ENCODE measurements at regions not wholly inside any gene's neighbourhood (a gene's known extent, or its start where the extent isn't known, plus 50 kb on each side); places are given as distances from the start of the nearest gene placed in this dataset.

- H3K4ac ChIP-seq (ENCODE audit: low read depth, low read length) = no peak overlapping the region
- no peak overlapping the region for H3K9ac ChIP-seq (ENCODE audit: low read length)
- H2BK120ac ChIP-seq (ENCODE audit: low read depth, low read length) = no peak overlapping the region
- no peak overlapping the region for H4K5ac ChIP-seq (ENCODE audit: low read length)
- no peaks in the 10 kb centered on the region for H3K27me3 ChIP-seq (ENCODE audit: insufficient read depth, low read length, poor library complexity)
- H3K18ac ChIP-seq (ENCODE audit: low read length) = no peak overlapping the region
- no peaks in the 10 kb centered on the region for H3K79me2 ChIP-seq (ENCODE audit: control insufficient read depth, insufficient read depth, low read length)
- no peak overlapping the region for H3K23ac ChIP-seq (ENCODE audit: low read length)
- no peak overlapping the region for H3K27ac ChIP-seq (ENCODE audit: low read depth, low read length)
- no peak overlapping the region for H2AK5ac ChIP-seq (ENCODE audit: low read length)
- H3K56ac ChIP-seq (ENCODE audit: low read length) = no peak overlapping the region
- no peak for DNase-seq
- H3K4me1 ChIP-seq (ENCODE audit: control insufficient read depth, low read depth, low read length) = no peaks in the 10 kb centered on the region
- H3K4me2 ChIP-seq (ENCODE audit: low read length) = no peak overlapping the region
- H2BK15ac ChIP-seq (replicated peaks; ENCODE audit: low read depth) = no peak overlapping the region
- no peak overlapping the region for H2BK5ac ChIP-seq (ENCODE audit: low read length)
- H3K36me3 ChIP-seq (ENCODE audit: control insufficient read depth, insufficient read depth, low read length) = no peaks in the 10 kb centered on the region
- no peak overlapping the region for H4K8ac ChIP-seq (ENCODE audit: low read depth, low read length)
- no peaks in the 10 kb centered on the region for H3K79me1 ChIP-seq (ENCODE audit: low read length)
- no peak overlapping the region for H3K4me3 ChIP-seq (ENCODE audit: low read length)
These were observed 773.9 kb downstream of the BCL11A start for GRCh38 chr2:59779571-59779970.

GRCh38 chr2:59777120-59777519, 776.3 kb downstream of the BCL11A start:
- Histone ChIP-seq H3K79me2 (ENCODE audit: control insufficient read depth, insufficient read depth, low read length) (no peaks in the 10 kb centered on the region), H3K9ac (ENCODE audit: low read length) (no peak overlapping the region), H3K23ac (ENCODE audit: low read length) (no peak overlapping the region), H2BK120ac (ENCODE audit: low read depth, low read length) (no peak overlapping the region), H2BK15ac (replicated peaks; ENCODE audit: low read depth) (no peak overlapping the region), H3K79me1 (ENCODE audit: low read length) (no peaks in the 10 kb centered on the region), H4K5ac (ENCODE audit: low read length) (no peak overlapping the region), H4K8ac (ENCODE audit: low read depth, low read length) (no peak overlapping the region), H3K18ac (ENCODE audit: low read length) (no peak overlapping the region), H3K36me3 (ENCODE audit: control insufficient read depth, insufficient read depth, low read length) (no peaks in the 10 kb centered on the region), H3K56ac (ENCODE audit: low read length) (no peak overlapping the region), H3K27me3 (ENCODE audit: insufficient read depth, low read length, poor library complexity) (no peaks in the 10 kb centered on the region), H3K27ac (ENCODE audit: low read depth, low read length) (no peak overlapping the region), H3K4me1 (ENCODE audit: control insufficient read depth, low read depth, low read length) (no peaks in the 10 kb centered on the region), H3K4ac (ENCODE audit: low read depth, low read length) (no peak overlapping the region), H2AK5ac (ENCODE audit: low read length) (no peak overlapping the region), H3K4me2 (ENCODE audit: low read length) (no peak overlapping the region), H2BK5ac (ENCODE audit: low read length) (no peak overlapping the region), H3K4me3 (ENCODE audit: low read length) (no peak overlapping the region)
- WGBS (ENCODE audit: extremely low coverage, insufficient coverage, low lambda C conversion rate) = no CpG with 5 or more reads among the region's 3 CpGs
- DNase-seq = no peak

DNA sequence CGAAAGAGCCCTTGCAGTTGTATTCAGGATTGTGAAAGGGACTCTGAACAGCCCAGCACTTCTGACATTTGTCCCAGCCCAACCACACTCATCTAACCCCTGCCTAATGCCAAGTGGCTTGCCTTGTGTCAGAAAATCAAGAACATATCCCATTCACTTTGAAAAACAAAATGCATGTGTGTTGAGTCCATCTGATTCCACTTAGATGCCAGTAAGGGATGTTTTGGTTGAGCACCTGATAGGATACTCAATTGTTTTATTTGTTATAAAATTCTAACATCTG, 776.8 kb downstream of the BCL11A start:
- no peak overlapping the region for H3K23ac ChIP-seq (ENCODE audit: low read length)
- no peak overlapping the region for H3K4me2 ChIP-seq (ENCODE audit: low read length)
- H3K56ac ChIP-seq (ENCODE audit: low read length) = no peak overlapping the region
- H3K27me3 ChIP-seq (ENCODE audit: insufficient read depth, low read length, poor library complexity) = no peaks in the 10 kb centered on the region
- H3K18ac ChIP-seq (ENCODE audit: low read length) = no peak overlapping the region
- no peak overlapping the region for H2AK5ac ChIP-seq (ENCODE audit: low read length)
- H3K36me3 ChIP-seq (ENCODE audit: control insufficient read depth, insufficient read depth, low read length) = no peaks in the 10 kb centered on the region
- no peak overlapping the region for H3K4ac ChIP-seq (ENCODE audit: low read depth, low read length)
- no peak overlapping the region for H3K27ac ChIP-seq (ENCODE audit: low read depth, low read length)
- no peak overlapping the region for H2BK120ac ChIP-seq (ENCODE audit: low read depth, low read length)
- no peak overlapping the region for H2BK15ac ChIP-seq (replicated peaks; ENCODE audit: low read depth)
- WGBS (ENCODE audit: extremely low coverage, insufficient coverage, low lambda C conversion rate) = no CpG with 5 or more reads among the region's 1 CpG
- H3K4me1 ChIP-seq (ENCODE audit: control insufficient read depth, low read depth, low read length) = no peaks in the 10 kb centered on the region
- H3K9ac ChIP-seq (ENCODE audit: low read length) = no peak overlapping the region
- no peaks in the 10 kb centered on the region for H3K79me2 ChIP-seq (ENCODE audit: control insufficient read depth, insufficient read depth, low read length)
- DNase-seq = no peak
- H3K79me1 ChIP-seq (ENCODE audit: low read length) = no peaks in the 10 kb centered on the region
- no peak overlapping the region for H3K4me3 ChIP-seq (ENCODE audit: low read length)
- no peak overlapping the region for H2BK5ac ChIP-seq (ENCODE audit: low read length)
- no peak overlapping the region for H4K8ac ChIP-seq (ENCODE audit: low read depth, low read length)
- H4K5ac ChIP-seq (ENCODE audit: low read length) = no peak overlapping the region

GRCh38 chr2:59774821-59775433, 778.5 kb downstream of the BCL11A start:
- no peaks in the 10 kb centered on the region for H3K79me2 ChIP-seq (ENCODE audit: control insufficient read depth, insufficient read depth, low read length)
- WGBS (ENCODE audit: extremely low coverage, insufficient coverage, low lambda C conversion rate) = no CpG with 5 or more reads among the region's 2 CpGs
- H2BK120ac ChIP-seq (ENCODE audit: low read depth, low read length) = no peak overlapping the region
- H3K18ac ChIP-seq (ENCODE audit: low read length) = no peak overlapping the region
- H4K5ac ChIP-seq (ENCODE audit: low read length) = no peak overlapping the region
- H2BK15ac ChIP-seq (replicated peaks; ENCODE audit: low read depth) = no peak overlapping the region
- no peaks in the 10 kb centered on the region for H3K27me3 ChIP-seq (ENCODE audit: insufficient read depth, low read length, poor library complexity)
- DNase-seq = no peak
- no peak overlapping the region for H3K9ac ChIP-seq (ENCODE audit: low read length)
- H4K8ac ChIP-seq (ENCODE audit: low read depth, low read length) = no peak overlapping the region
- no peak overlapping the region for H2BK5ac ChIP-seq (ENCODE audit: low read length)
- no peaks in the 10 kb centered on the region for H3K4me1 ChIP-seq (ENCODE audit: control insufficient read depth, low read depth, low read length)
- H3K36me3 ChIP-seq (ENCODE audit: control insufficient read depth, insufficient read depth, low read length) = no peaks in the 10 kb centered on the region
- no peak overlapping the region for H3K56ac ChIP-seq (ENCODE audit: low read length)
- H3K4me3 ChIP-seq (ENCODE audit: low read length) = no peak overlapping the region
- no peak overlapping the region for H3K4me2 ChIP-seq (ENCODE audit: low read length)
- H2AK5ac ChIP-seq (ENCODE audit: low read length) = no peak overlapping the region
- H3K27ac ChIP-seq (ENCODE audit: low read depth, low read length) = no peak overlapping the region
- H3K23ac ChIP-seq (ENCODE audit: low read length) = no peak overlapping the region
- H3K4ac ChIP-seq (ENCODE audit: low read depth, low read length) = no peak overlapping the region
- no peaks in the 10 kb centered on the region for H3K79me1 ChIP-seq (ENCODE audit: low read length)

GRCh38 chr2:59770651-59771050, 782.8 kb downstream of the BCL11A start:
- Histone ChIP-seq H3K4ac (ENCODE audit: low read depth, low read length) (no peak overlapping the region), H3K36me3 (ENCODE audit: control insufficient read depth, insufficient read depth, low read length) (no peaks in the 10 kb centered on the region), H3K27me3 (ENCODE audit: insufficient read depth, low read length, poor library complexity) (no peaks in the 10 kb centered on the region), H2AK5ac (ENCODE audit: low read length) (no peak overlapping the region), H2BK5ac (ENCODE audit: low read length) (no peak overlapping the region), H3K18ac (ENCODE audit: low read length) (no peak overlapping the region), H3K56ac (ENCODE audit: low read length) (no peak overlapping the region), H3K4me3 (ENCODE audit: low read length) (no peak overlapping the region), H3K79me1 (ENCODE audit: low read length) (no peaks in the 10 kb centered on the region), H2BK15ac (replicated peaks; ENCODE audit: low read depth) (no peak overlapping the region), H3K9ac (ENCODE audit: low read length) (no peak overlapping the region), H3K79me2 (ENCODE audit: control insufficient read depth, insufficient read depth, low read length) (no peaks in the 10 kb centered on the region), H4K8ac (ENCODE audit: low read depth, low read length) (no peak overlapping the region), H3K4me2 (ENCODE audit: low read length) (no peak overlapping the region), H3K27ac (ENCODE audit: low read depth, low read length) (no peak overlapping the region), H3K23ac (ENCODE audit: low read length) (no peak overlapping the region), H3K4me1 (ENCODE audit: control insufficient read depth, low read depth, low read length) (no peaks in the 10 kb centered on the region), H2BK120ac (ENCODE audit: low read depth, low read length) (no peak overlapping the region), H4K5ac (ENCODE audit: low read length) (no peak overlapping the region)
- no peak for DNase-seq
- WGBS (ENCODE audit: extremely low coverage, insufficient coverage, low lambda C conversion rate) = no CpG with 5 or more reads among the region's 2 CpGs

DNA sequence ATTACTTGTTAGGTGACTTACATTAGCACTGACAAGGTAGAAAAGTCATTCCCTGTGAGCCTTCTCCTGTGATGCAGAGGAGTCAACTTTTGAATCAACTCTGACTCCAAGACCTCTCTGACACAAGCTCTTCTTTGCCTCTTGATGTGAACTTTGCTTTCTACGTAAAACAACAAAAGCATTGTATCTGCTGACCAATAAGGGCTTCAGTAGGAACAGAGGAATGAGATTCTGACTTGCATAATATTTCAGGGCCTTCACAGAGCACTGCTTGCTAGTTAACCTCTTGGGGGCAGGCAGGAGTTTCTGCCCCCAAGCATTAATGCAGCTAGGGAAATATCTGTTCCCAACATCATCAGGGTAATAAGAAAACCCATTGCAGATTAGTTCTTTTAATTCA, 791.5 kb downstream of the BCL11A start:
- WGBS (ENCODE audit: extremely low coverage, insufficient coverage, low lambda C conversion rate) = no CpG with 5 or more reads among the region's 1 CpG

More for the DNA sequence above, 791.5 kb downstream of the BCL11A start:
- H3K4me2 ChIP-seq (ENCODE audit: low read length) = no peak overlapping the region
- no peak overlapping the region for H4K5ac ChIP-seq (ENCODE audit: low read length)
- no peaks in the 10 kb centered on the region for H3K79me1 ChIP-seq (ENCODE audit: low read length)
- no peak overlapping the region for H3K18ac ChIP-seq (ENCODE audit: low read length)
- no peak overlapping the region for H3K23ac ChIP-seq (ENCODE audit: low read length)
- no peaks in the 10 kb centered on the region for H3K27me3 ChIP-seq (ENCODE audit: insufficient read depth, low read length, poor library complexity)
- H3K36me3 ChIP-seq (ENCODE audit: control insufficient read depth, insufficient read depth, low read length) = no peaks in the 10 kb centered on the region
- H3K79me2 ChIP-seq (ENCODE audit: control insufficient read depth, insufficient read depth, low read length) = no peaks in the 10 kb centered on the region
- no peak for DNase-seq
- H4K8ac ChIP-seq (ENCODE audit: low read depth, low read length) = no peak overlapping the region
- H3K9ac ChIP-seq (ENCODE audit: low read length) = no peak overlapping the region
- H2BK15ac ChIP-seq (replicated peaks; ENCODE audit: low read depth) = no peak overlapping the region
- no peak overlapping the region for H3K27ac ChIP-seq (ENCODE audit: low read depth, low read length)
- no peak overlapping the region for H3K4ac ChIP-seq (ENCODE audit: low read depth, low read length)
- H3K4me1 ChIP-seq (ENCODE audit: control insufficient read depth, low read depth, low read length) = no peaks in the 10 kb centered on the region
- no peak overlapping the region for H2AK5ac ChIP-seq (ENCODE audit: low read length)
- no peak overlapping the region for H3K4me3 ChIP-seq (ENCODE audit: low read length)
- no peak overlapping the region for H2BK5ac ChIP-seq (ENCODE audit: low read length)
- H2BK120ac ChIP-seq (ENCODE audit: low read depth, low read length) = no peak overlapping the region
- no peak overlapping the region for H3K56ac ChIP-seq (ENCODE audit: low read length)

Data from mesendoderm (in vitro differentiated cells).